ENCODE measurements at regions not wholly inside any gene's neighbourhood (a gene's known extent, or its start where the extent isn't known, plus 50 kb on each side); places are given as distances from the start of the nearest gene placed in this dataset.

DNA sequence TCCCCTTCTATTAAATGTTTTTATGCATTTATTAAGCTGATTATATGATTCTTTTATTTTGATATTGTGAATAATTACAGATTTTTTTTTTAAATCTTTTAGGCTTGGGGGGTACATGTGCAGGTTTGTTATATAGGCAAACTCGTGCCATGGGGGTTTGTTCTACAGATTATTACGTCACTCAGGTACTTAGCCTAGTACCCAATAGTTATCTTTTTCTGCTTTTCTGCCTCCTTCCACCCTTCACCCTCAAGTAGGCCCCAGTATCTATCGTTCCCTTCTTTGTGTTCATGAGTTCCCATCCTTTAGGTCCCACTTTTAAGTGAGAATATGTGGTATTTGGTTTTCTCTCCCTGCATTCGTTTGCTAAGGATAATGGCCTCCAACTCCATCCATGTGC lies 92.2 kb upstream of the CWC22 start:
- TF ChIP-seq, protein P1, sequence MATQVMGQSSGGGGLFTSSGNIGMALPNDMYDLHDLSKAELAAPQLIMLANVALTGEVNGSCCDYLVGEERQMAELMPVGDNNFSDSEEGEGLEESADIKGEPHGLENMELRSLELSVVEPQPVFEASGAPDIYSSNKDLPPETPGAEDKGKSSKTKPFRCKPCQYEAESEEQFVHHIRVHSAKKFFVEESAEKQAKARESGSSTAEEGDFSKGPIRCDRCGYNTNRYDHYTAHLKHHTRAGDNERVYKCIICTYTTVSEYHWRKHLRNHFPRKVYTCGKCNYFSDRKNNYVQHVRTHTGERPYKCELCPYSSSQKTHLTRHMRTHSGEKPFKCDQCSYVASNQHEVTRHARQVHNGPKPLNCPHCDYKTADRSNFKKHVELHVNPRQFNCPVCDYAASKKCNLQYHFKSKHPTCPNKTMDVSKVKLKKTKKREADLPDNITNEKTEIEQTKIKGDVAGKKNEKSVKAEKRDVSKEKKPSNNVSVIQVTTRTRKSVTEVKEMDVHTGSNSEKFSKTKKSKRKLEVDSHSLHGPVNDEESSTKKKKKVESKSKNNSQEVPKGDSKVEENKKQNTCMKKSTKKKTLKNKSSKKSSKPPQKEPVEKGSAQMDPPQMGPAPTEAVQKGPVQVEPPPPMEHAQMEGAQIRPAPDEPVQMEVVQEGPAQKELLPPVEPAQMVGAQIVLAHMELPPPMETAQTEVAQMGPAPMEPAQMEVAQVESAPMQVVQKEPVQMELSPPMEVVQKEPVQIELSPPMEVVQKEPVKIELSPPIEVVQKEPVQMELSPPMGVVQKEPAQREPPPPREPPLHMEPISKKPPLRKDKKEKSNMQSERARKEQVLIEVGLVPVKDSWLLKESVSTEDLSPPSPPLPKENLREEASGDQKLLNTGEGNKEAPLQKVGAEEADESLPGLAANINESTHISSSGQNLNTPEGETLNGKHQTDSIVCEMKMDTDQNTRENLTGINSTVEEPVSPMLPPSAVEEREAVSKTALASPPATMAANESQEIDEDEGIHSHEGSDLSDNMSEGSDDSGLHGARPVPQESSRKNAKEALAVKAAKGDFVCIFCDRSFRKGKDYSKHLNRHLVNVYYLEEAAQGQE (IDR thresholded peaks at IDR 0.05; ENCODE audit: insufficient replicate concordance, low read depth), result no peak
- no peak for TF ChIP-seq SPI1 (IDR thresholded peaks at IDR 0.05; ENCODE audit: borderline replicate concordance, low read depth)
- TF ChIP-seq POLR2AphosphoS5 (IDR thresholded peaks at IDR 0.05; ENCODE audit: low read depth), result no peak
- no peak for TF ChIP-seq GABPA (IDR thresholded peaks at IDR 0.05; ENCODE audit: low read depth)
- TF ChIP-seq, protein P2, sequence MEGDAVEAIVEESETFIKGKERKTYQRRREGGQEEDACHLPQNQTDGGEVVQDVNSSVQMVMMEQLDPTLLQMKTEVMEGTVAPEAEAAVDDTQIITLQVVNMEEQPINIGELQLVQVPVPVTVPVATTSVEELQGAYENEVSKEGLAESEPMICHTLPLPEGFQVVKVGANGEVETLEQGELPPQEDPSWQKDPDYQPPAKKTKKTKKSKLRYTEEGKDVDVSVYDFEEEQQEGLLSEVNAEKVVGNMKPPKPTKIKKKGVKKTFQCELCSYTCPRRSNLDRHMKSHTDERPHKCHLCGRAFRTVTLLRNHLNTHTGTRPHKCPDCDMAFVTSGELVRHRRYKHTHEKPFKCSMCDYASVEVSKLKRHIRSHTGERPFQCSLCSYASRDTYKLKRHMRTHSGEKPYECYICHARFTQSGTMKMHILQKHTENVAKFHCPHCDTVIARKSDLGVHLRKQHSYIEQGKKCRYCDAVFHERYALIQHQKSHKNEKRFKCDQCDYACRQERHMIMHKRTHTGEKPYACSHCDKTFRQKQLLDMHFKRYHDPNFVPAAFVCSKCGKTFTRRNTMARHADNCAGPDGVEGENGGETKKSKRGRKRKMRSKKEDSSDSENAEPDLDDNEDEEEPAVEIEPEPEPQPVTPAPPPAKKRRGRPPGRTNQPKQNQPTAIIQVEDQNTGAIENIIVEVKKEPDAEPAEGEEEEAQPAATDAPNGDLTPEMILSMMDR (IDR thresholded peaks at IDR 0.05; ENCODE audit: insufficient read depth, low read length), result no peak
- Histone ChIP-seq H3K4me3 (replicated peaks; ENCODE audit: insufficient read depth, low read length) (no peak overlapping the region), H3K27me3 (ENCODE audit: insufficient read depth, poor library complexity, severe bottlenecking) (no peaks in the 10 kb centered on the region), H3K27ac (replicated peaks) (no peak overlapping the region)
- DNase-seq (ENCODE audit: low read depth in 1 of 2, low spot score in 1 of 2), result no peak

DNA sequence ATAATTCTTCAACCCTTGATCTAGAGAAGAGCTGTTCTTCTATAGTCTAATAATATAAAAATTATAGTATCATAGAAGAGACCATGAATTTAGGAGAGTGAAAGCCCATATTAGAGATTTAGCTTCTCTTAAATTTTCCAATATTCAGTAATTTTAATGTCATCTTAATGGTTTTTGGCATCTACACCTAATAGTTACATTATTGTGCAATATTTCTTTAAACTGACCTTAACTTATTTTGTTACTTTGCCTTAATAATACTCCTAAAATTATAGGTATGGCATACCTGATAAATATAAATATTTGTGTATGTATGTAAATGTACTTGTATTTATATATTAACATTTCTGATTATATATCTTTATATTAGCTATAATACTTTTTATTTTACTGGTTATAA lies 78.0 kb upstream of the CWC22 start:
- TF ChIP-seq POLR2AphosphoS5 (IDR thresholded peaks at IDR 0.05; ENCODE audit: low read depth), result no peak
- no peak for TF ChIP-seq GABPA (IDR thresholded peaks at IDR 0.05; ENCODE audit: low read depth)
- TF ChIP-seq, protein P2 (IDR thresholded peaks at IDR 0.05; ENCODE audit: insufficient read depth, low read length), result no peak
- no peak for TF ChIP-seq SPI1 (IDR thresholded peaks at IDR 0.05; ENCODE audit: borderline replicate concordance, low read depth)
- TF ChIP-seq, protein P1 (IDR thresholded peaks at IDR 0.05; ENCODE audit: insufficient replicate concordance, low read depth), result no peak
- H3K4me3 ChIP-seq (replicated peaks; ENCODE audit: insufficient read depth, low read length), result no peak overlapping the region
- no peak overlapping the region for H3K27ac ChIP-seq (replicated peaks)
- peaks cover 2% of the 10 kb centered on the region for H3K27me3 ChIP-seq (ENCODE audit: insufficient read depth, poor library complexity, severe bottlenecking)
- DNase-seq (ENCODE audit: low read depth in 1 of 2, low spot score in 1 of 2), result no peak

DNA sequence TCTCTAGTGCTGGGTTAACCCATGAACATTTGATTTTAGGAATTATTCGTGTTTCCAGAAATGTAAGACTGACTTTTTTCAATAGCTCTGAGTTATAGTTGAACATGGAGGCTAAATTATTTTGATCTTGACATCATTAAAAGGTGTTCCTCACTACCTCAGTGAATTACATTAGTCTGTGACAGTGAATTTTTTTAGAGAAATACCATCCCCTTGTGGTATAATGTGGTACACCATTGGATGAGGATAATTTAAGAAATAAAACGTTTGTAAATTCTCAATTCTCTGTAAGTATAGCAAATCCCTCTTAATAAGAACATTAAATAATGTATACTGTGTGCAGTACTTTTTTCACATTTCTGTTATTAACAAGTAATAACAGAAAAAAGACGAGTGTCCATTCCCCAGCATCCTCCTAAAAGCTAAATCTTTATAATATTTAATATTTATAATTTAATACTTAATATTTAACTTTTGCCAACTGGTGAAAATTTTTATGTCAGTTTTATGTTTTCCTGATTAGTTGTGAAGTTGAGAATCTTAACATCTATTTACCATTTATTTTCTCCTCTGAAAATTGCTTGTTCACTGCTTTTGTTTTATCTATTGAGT lies 70.3 kb upstream of the CWC22 start:
- Histone ChIP-seq H3K27ac (replicated peaks) (no peak overlapping the region), H3K4me3 (replicated peaks; ENCODE audit: insufficient read depth, low read length) (no peak overlapping the region), H3K27me3 (ENCODE audit: insufficient read depth, poor library complexity, severe bottlenecking) (peaks cover 2% of the 10 kb centered on the region)
- TF ChIP-seq GABPA (IDR thresholded peaks at IDR 0.05; ENCODE audit: low read depth), result no peak
- TF ChIP-seq, protein P2 (IDR thresholded peaks at IDR 0.05; ENCODE audit: insufficient read depth, low read length), result peak; percentile 57
- DNase-seq (ENCODE audit: low read depth in 1 of 2, low spot score in 1 of 2), result no peak

DNA sequence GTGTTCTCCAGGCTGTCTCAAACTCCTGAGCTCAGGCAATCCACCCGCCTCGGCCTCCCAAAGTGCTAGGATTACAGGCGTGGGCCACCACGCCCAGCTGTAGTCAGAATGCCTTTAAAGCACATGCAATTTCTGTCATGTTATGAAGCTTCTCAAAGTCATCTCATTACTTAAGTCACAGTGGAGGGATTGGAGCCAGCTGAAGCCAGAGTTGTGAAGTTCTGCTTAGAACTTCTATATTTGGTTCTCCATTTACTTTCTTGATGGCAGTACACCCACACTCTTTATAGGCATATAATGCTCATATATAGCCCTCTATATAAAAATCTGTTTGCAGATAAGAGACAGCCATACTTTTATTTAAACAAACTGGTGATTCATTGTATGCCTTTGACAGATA lies 68.8 kb upstream of the CWC22 start:
- TF ChIP-seq GABPA (IDR thresholded peaks at IDR 0.05; ENCODE audit: low read depth) (no peak), POLR2AphosphoS5 (IDR thresholded peaks at IDR 0.05; ENCODE audit: low read depth) (no peak), SPI1 (IDR thresholded peaks at IDR 0.05; ENCODE audit: borderline replicate concordance, low read depth) (no peak)
- TF ChIP-seq, protein P1 (IDR thresholded peaks at IDR 0.05; ENCODE audit: insufficient replicate concordance, low read depth), result no peak
- TF ChIP-seq, protein P2 (IDR thresholded peaks at IDR 0.05; ENCODE audit: insufficient read depth, low read length), result no peak
- Histone ChIP-seq H3K4me3 (replicated peaks; ENCODE audit: insufficient read depth, low read length) (no peak overlapping the region), H3K27ac (replicated peaks) (no peak overlapping the region), H3K27me3 (ENCODE audit: insufficient read depth, poor library complexity, severe bottlenecking) (peaks cover 2% of the 10 kb centered on the region)
- DNase-seq (ENCODE audit: low read depth in 1 of 2, low spot score in 1 of 2), result no peak
